GM19395 (cell line): ENCODE measurements at regions not wholly inside any gene's neighbourhood (a gene's known extent, or its start where the extent isn't known, plus 50 kb on each side); places are given as distances from the start of the nearest gene placed in this dataset.
A peak's percentile ranks its signal among the peaks of the same experiment; 100 is the strongest.
"Not testable (repeated sequence)": the region's sequence is repeated elsewhere in the genome, so short reads cannot be mapped to it uniquely, and the experiment has no call there.

ENCODE experiments used
- ATAC-seq: cut with Tn5 transposase; IDR thresholded peaks from one replicate; pipeline ENCODE4 v1.9.1; 2021; ENCODE audit warnings: mild to moderate bottlenecking, moderate library complexity; ENCODE audit not compliant: unreplicated experiment

DNA sequence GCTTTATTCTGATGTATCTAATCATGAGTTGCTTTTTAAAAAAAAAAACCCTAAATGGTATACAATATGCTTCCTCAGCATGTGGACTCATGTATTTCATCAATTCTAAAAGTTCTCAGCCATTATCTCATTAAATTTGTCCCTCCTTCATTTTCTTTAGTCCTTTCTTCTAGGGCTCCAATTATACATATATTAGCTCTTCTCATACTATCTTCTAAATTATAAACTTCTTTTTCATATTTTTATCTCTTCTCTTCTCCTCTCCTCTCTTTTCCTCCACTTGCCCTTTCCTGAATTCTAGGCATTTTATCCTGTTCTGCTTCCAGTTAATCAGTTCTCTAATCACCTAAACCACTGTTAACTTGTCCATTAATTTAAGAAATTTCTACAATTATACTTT is 55.0 kb upstream of the IL33 start:
- ATAC-seq = no peak

DNA sequence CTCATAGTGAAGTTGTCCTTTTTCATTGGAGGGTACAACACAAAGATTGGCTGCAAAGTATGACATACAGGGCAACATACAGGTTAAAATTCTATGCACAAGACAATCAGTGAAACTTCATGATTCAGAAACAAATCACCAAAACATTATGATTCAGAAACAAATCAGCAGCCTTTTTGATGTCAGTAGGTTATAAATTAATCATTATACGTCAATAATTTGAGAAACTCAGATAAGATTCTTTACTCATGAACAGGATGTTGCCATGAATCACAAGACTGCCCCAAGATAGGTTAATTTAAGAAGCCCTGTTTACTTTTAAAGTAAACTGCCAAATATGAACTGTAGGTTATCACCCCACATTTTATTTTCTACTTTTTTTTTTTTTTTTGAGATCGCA is 62.2 kb upstream of the IL33 start:
- no peak for ATAC-seq

DNA sequence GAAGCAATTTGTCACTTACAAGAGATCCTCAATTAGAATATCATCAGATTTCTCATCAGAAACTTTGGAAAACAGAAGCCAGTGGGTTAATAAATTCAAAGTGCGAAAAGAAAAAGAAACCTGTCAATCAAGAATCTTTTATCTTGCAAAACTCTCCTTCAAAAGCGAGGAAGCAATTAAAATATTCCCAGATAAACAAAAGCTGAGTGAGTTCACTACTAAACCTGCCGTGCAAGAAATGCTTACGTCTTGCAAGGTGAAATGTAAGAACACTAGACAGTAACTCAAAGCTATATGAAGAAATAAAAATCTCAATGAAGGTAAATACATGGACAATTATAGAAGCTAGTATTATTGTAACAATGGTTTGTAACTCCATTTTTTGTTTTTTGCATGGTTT is 62.8 kb upstream of the IL33 start:
- ATAC-seq = no peak

DNA sequence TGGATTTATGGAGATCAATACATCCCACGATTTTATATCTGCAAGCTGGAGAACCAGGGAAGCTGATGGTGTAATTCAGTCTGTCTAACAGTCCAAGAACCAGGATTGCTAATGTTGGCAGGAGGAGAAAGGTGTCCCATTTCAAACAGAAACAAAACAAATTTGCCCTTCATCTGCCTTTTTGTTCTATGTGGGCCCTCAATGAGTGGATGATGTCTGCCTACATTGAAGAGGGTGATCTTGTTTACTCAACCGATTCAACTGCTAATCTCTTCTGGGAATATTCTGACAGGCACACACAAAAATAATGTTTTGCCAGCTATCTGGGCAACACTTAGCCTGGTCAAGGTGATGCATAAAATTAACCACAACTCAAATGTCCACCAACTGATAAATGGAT is 65.1 kb upstream of the IL33 start:
- ATAC-seq = no peak

DNA sequence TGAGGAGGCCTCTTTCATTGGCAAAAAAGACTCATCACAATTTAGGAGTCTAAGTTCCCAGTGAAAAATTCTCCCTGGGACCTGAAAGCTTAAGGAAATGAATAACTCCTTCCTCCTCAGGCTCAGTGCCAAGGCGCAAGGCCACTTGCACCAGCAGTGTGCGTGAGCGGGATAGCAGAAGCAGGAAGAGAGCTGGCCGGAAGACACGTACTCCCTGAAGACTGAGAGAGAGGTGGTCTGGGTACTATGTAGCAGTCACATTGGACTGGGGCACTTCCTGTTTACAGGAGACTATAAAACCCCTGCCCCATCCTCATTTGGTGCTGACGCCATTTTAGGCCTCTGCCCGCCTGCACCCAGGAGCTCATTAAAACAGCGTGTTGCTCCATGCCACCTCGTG is 66.3 kb upstream of the IL33 start:
- ATAC-seq = no peak

DNA sequence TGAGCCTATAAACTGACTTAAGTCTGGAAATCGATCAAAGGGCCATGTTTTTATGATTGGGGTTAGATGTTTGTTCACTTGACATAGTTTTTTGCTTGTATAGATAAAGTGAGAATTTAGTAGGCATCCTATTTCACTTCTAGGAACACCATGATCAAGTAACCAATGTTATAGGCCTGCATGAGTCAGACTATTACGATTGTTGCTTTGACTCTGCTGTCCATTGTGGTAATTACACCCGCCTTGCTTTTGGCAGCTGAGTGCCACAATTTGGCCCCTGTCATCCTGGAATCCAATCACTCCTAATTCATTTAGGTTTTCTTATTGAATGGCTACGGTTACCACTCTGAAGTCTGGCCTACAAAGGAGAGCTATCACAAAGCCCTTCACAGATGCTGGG is 67.8 kb upstream of the IL33 start:
- no peak for ATAC-seq

DNA sequence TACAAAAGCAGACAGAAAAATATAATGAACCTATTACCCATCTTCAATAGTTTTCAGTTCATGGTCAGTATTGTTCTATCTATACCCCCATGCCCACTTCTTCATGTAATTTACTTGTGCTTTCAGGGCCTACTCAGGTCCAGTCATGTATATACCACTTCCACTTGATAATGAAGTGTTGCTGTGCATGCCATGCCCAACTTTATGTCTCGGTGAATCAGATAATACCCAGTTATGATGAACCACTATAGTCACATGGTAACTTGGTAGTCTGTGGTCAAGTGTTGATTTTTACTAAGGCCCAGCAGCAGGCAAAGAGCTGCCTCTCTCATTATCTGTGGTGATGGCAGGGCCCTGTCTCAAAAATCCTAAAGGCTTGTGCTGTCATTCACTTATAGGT is 70.7 kb upstream of the IL33 start:
- no peak for ATAC-seq

DNA sequence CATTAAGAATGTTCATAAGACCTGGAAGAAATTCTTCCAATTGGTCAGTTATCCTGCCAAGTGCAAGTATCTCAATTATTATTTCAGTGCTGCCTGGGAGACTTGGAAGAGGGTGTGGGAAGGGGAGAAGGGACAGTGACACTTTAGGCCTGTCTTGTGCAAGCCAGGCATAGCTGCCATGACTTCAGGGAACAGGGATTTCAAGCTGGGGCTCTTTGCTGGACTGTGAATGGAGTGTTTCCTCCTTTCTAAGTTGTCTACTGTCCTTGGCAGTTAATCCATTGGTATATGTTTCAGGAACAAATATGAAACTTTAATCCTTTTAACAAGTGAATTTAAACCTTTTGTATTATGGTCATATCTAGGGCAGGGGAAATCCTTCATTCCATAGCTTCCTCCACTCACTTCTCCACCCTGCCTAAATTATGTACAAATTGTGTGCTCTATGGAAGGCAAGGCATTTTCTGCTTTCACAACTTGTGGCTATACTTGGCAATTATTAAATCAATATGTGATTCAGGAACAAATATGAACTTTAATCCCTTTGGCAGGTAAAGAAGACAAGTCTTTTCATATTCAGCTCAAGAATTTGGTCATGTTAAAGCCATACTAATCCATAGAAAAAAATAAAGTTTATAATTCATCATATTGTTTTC is 72.7 kb upstream of the IL33 start:
- ATAC-seq = no peak

DNA sequence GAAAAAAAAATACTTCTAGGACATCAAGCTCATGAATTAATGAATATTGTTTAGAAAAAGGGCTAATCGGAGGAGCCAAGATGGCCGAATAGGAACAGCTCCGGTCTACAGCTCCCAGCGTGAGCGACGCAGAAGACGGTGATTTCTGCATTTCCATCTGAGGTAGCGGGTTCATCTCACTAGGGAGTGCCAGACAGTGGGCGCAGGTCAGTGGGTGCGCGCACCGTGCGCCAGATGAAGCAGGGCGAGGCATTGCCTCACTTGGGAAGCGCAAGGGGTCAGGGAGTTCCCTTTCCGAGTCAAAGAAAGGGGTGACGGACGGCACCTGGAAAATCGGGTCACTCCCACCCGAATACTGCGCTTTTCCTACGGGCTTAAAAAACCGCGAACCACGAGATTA is 79.8 kb upstream of the IL33 start:
- not testable (repeated sequence) for ATAC-seq

DNA sequence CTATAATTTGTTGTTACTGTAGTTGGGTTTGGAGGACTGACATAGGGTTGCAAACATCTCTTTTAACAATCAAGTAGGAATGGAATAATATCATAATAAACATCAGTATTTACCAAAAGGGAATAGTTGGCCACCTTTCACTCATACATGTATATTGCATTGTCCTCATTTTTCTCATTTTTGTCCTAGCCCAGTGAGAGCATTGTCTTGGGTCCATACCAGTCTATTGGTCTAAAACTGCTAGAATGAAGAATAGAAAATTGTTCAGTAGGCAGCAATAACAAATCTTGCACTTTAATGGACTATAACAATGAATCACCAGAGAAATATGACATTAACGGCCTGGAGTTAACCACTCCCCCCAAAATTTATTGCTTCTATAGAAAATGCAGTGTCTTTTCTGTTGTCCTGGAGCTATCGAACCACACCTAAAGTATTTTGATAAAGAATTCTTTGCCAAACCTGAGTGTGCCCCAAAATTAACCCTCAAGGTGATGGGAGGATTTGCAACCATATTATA is 80.9 kb upstream of the IL33 start:
- no peak for ATAC-seq

DNA sequence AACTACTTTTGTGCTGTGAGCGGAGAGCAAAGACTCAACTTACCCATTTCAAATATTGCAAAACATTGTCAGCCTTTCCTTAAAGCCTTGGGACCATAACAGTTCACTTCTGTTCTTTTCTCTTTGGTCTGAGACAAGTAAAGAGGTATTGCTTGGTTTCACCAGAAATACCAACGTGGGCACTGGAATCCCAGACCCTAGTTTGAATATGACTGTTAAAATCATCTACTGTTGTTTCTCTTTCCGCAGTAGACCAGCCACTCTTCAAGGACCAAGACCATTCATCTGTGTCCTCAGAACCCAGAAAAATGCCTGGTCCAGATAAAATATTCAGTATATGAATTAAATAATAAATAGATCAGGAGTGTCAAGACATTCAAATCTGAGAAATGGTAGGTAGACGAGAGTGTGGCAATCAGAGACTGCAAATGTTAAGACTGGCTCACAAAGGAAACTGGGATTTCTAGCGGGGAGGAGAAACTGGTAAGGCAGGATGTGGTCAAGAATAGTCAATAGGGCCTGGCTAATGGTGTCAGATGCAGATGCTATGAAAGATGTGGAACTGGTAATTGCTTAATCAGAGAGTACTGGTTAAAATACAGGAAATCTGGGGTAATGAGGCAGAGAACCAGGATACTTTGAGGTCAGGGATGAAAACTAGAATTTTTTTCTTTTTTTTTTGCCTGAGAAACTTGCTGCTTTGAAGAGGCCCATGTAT is 82.1 kb upstream of the IL33 start:
- peak; percentile 96 for ATAC-seq

DNA sequence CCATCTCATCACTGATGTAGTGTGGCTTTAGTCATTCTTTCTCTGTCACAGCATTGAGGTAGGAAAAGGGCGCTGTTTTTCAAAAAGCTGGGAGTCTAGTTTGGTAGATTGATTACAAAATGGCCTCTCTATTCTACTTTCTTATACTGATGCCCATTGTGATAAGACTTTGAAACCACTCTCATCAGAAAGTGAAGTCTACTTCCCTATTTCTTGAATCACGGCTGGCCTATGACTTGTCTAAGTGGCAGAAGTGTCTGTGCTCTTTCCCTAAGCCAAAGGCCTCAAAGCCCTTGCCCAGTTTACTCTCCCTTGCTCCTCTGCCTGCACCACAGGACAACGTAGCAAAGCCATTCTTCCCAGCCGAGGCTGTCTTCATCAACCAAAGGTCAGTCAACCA is 83.0 kb upstream of the IL33 start:
- ATAC-seq = no peak

DNA sequence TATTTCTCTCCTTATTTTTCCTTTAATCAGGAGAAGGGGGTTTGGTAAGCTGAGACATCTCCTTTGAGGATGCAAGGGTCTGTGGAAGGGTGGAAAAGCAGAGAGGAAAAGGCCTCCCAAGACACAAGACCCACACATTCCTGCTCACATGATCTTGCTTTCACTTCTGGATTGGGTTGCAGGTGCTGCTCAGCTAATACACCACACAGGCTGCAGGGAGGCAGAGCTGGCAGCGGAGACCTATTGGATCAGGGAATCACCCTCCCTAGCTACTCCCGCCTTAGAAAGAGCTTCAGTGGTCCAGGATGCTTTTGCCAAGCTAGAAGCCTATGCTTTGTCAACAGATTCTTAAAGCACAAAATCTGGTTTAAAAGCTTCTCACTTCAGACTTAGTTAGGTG is 87.6 kb upstream of the IL33 start:
- no peak for ATAC-seq

DNA sequence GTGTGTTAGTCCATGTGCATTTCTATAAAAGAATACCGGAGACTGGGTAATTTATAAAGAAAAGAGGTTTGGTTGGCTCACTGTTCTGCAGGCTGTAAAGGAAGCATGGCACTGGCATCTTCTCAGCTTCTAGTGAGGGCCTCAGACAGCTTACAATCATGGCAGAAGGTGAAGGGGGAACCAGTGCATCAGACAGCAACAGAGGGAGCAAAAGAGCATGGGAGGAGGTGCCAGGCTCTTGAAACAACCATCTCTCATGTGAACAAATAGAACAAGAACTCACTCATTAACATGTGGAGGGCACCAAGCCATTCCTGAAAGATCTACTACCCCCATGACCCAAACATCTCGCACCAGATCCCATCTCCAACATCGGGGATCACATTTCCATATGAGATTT is 89.2 kb upstream of the IL33 start:
- no peak for ATAC-seq

DNA sequence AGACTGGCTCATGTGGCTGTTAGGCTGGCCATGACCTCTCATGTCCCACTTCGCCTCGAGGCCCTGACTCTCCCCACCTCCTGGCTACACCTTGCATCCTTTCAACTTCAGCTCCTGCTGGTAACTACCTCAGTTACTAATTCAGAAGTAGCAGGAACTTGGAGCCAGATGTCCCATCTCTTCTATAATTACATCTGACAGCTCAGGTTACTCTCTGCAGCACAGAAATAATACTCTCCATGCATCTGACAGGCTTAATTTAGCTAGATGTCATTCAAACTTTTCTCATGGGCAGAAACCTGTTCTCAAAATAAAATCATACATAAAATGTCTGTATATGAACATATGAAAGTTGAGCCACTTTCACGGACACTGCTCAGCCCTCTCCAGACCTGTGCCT is 92.2 kb upstream of the IL33 start:
- ATAC-seq = no peak

DNA sequence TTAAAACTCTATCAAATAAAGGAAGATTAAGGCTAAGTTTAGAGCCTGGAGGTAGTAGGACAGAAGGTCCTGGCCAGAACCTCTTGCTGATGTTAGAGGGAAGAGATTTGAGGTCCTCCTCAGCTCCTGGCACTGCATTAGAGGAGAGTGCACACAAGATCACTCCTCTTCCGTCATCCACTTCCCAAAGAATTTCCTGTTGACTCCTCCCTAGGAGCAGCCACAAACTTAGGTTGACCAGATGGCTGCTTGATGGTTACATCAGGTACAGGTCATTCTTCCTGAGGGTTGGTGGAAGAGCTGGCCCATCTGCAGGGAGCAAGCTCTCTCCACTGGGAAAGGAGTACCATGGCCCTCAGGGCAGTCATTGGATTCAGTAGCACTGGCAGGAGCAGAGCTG is 93.9 kb upstream of the IL33 start:
- ATAC-seq = no peak

DNA sequence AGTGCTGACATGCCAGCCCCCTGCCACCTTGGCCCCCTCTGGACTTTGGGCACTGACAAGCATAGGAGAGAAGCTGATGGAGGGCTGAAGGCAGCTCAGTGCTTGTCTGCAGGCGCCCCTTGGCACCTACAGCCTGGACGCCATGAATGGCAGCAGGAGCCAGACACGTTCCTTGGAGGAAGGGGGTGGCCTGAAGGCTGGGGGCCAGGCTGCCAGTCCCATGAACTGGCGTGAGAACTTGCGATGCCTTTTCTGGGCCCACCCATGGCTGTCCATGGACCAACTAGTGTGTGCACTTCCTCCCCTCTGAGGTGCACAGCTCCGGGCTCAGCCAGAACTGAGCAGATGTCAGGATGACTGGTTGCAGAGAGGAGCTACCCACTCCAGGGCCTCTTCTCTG is 99.0 kb upstream of the RANBP6 start:
- no peak for ATAC-seq

DNA sequence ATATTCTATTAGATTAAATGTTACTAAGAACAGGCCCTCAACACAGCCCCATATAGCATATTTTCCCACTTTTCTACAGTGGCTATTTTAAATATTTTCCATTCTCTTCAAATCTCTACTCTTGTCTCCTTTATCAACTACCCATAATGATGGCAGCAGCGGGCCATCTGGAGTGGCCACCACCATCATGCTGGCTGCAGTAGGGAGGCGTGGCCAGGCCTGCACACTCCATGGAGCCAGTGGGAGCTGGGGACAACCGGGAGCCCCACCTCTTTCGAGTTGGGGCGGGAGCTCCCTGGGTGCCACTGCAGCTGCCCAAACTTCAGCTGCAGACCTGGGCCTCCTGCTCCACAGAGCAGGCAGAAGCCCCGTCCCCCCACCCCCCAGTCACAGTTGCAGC is 98.4 kb upstream of the RANBP6 start:
- no peak for ATAC-seq

DNA sequence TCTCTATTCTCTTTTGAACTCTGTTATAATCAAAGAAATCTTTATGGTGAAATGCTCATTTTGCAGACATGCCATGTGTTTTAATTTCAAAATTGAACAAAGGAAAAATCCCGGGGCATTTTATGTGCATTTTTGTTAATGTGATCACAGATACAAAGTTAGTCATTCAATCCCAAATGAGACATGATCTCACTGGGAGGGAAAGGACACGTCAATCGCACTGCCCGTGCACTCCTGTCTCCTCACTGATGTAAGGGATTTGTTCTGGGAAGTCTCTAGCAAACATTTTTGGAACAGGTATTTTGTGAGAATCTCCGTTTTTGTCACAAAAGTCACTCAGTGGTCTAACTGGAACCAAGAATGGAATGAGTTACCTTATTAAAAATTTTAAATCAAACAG is 97.9 kb upstream of the RANBP6 start:
- ATAC-seq = no peak

DNA sequence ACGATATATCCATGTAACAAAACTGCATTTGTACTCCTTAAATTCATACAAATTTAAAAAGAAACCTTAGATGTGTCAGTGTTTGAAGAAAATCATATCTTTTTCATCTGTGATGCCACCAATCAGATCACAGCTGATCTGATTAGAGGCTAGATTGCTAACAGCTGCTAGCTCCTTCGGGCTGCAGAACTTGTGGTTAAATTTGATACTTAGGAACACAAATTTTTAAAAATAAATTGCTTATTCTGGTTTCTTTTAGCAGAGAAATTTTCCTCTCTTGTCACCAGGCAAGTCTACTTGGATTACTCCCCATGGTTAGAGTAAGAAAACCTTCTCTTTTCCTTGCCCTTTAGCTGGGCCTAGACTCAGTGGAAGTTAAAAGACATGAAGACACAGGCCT is 94.6 kb upstream of the RANBP6 start:
- ATAC-seq = no peak

DNA sequence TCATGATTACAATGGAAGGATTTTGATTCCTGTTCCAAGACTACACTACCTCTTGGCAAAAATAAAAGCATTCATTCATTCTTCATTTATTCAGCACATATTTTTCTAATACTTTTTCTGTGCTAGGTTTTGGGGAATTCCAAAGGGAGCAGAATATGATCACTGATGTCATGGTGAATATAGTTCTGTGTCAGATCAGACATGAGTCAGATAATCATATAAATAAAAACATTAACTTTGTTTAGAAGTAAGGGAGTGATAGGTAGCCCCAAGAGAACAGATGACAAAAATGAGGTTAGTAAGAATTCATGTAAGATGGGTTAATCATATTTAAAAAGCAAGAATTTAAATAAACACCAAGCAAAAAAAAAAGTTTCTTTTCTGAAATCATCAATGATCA is 94.1 kb upstream of the RANBP6 start:
- no peak for ATAC-seq

DNA sequence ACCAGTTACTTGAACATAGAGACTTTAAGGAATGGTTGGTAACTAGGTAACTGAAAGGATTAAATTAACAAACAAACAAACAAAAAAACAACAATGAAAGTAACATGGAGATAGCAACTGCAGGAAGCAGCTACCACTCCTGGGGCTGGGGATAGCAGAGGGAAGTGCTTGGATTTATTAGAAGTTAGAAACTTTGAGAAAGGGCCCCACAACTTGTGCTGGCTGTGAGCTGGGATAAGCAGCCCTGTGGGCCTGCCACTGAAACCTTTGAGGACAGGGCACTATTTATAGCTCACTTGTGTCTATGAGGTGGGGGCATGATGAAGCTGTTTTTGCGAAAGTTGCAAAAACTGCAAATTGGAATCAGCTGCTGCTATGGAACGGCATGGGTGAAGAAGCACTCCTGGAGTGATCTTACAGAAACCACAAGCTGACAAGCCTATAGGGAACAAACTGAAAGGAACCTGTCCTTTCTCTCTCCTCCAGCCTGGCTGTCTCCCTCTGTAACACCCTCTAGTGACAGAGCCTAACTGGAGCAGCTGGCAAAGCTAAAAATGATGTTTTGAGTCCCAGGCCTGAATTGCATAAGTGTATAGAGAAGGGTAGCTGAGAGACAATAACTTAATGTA is 91.4 kb upstream of the RANBP6 start:
- ATAC-seq = peak; percentile 83
